HepG2 (cell line): ENCODE measurements at regions not wholly inside any gene's neighbourhood (a gene's known extent, or its start where the extent isn't known, plus 50 kb on each side); places are given as distances from the start of the nearest gene placed in this dataset.
A peak's percentile ranks its signal among the peaks of the same experiment; 100 is the strongest.

ENCODE experiments used
- ATAC-seq: fragments of 200-7000 bp; cut with Tn5 transposase; 3 replicates; pipeline ENCODE4 v1.9.1; 2020; ENCODE audit warnings: mild to moderate bottlenecking, moderate library complexity
- BruUV-seq: library from RNA; stranded (reverse); fragments of 400-500 nt; replicated peaks from 2 replicates; lab custom pipeline; 2021; lab: Mats Ljungman, UMichigan
- CTCF ChIA-PET: fragments of 300-600 bp; formaldehyde crosslinking; extraction: SDS; loops from one replicate; lab custom pipeline; 2021; ENCODE audit warnings: low total read pairs, inconsistent platforms, low intra/inter-chr PET ratio; lab: Yijun Ruan, JAX
- POLR2A ChIA-PET: fragments of 350-600 bp; sonication (Branson Sonifier 250); formaldehyde crosslinking; loops from one replicate; lab custom pipeline; 2020; ENCODE audit warnings: antibody characterized with exemption, inconsistent platforms; lab: Yijun Ruan, JAX
- DNase-seq: peaks from one replicate; pipeline ENCODE4 v3.0.0-alpha.2; 2015; ENCODE audit warnings: low spot score
- FAIRE-seq: peaks from 3 replicates; lab custom pipeline; 2011; peaks lifted over from hg19 to GRCh38; lab: Jason Lieb, UNC
- H2AFZ ChIP-seq: one replicate; pipeline ENCODE4 v1.6.1; 2011; ENCODE audit warnings: low read length, inconsistent platforms
- H3K27ac ChIP-seq: fragments of 300-600 bp; 3 replicates; pipeline ENCODE4 v1.8.0; 2011; ENCODE audit warnings: mixed run types, mild to moderate bottlenecking, mixed read lengths, low read length, inconsistent platforms; ENCODE audit not compliant: insufficient read depth; ENCODE audit errors: extremely low read length
- H3K27me3 ChIP-seq, 2 experiments: fragments of 200-600 bp in 1 of 2; 2 replicates in 1 of 2; 3 replicates in 1 of 2; pipeline versions ENCODE4 v1.6.0 to v1.8.0; 2011; ENCODE audit warnings: low read length in 2 of 2, mild to moderate bottlenecking in 2 of 2, moderate library complexity in 2 of 2, inconsistent platforms in 1 of 2; ENCODE audit not compliant: insufficient read depth in 2 of 2, control insufficient read depth in 1 of 2
- H3K36me3 ChIP-seq, 2 experiments: fragments of 200-600 bp in 1 of 2; replicated peaks in 1 of 2; 2 replicates in 1 of 2; 3 replicates in 1 of 2; pipeline versions ENCODE4 v1.5.1 to v1.8.0; 2011; ENCODE audit warnings: low read length in 2 of 2, inconsistent platforms in 1 of 2; ENCODE audit not compliant: insufficient read depth in 2 of 2, control insufficient read depth in 1 of 2
- H3K4me1 ChIP-seq: 2 replicates; pipeline ENCODE4 v1.5.1; 2012; ENCODE audit warnings: low read length, inconsistent platforms; ENCODE audit not compliant: insufficient read depth
- H3K4me2 ChIP-seq: 2 replicates; pipeline ENCODE4 v1.6.0; 2011; ENCODE audit warnings: low read depth, low read length, inconsistent platforms
- H3K4me3 ChIP-seq, 3 experiments: fragments of 200-600 bp in 1 of 3; sonication (generic), shearing (Covaris generic) in 1 of 3; replicated peaks in 1 of 3; 2 replicates each; pipeline ENCODE4 v1.5.1; 2011 to 2016; ENCODE audit warnings: low read length in 3 of 3, inconsistent platforms in 2 of 3, low read depth in 2 of 3, mild to moderate bottlenecking in 2 of 3, control low read depth in 1 of 3, mixed read lengths in 1 of 3; ENCODE audit not compliant: insufficient read depth in 1 of 3
- H3K79me2 ChIP-seq: one replicate; pipeline ENCODE4 v1.6.1; 2011; ENCODE audit warnings: low read length, inconsistent platforms; ENCODE audit not compliant: insufficient read depth
- H3K9ac ChIP-seq: 2 replicates; pipeline ENCODE4 v1.6.0; 2011; ENCODE audit warnings: mild to moderate bottlenecking, low read depth, low read length, inconsistent platforms; ENCODE audit not compliant: insufficient read depth
- H3K9me3 ChIP-seq: 2 replicates; pipeline ENCODE4 v1.5.1; 2012; ENCODE audit warnings: mild to moderate bottlenecking, low read length
- H4K20me1 ChIP-seq: 2 replicates; pipeline ENCODE4 v1.6.0; 2011; ENCODE audit warnings: inconsistent platforms, mild to moderate bottlenecking, low read length, moderate library complexity; ENCODE audit not compliant: insufficient read depth
- E2F5 ChIP-seq: sonication (generic); formaldehyde crosslinking; conservative IDR thresholded peaks from 2 replicates; pipeline ENCODE4 v1.4.0; 2020; ENCODE audit warnings: missing genetic modification reagents
- GTF2F1 ChIP-seq: fragments of 150-350 bp; IDR thresholded peaks from 2 replicates; pipeline ENCODE4 v1.6.1; 2014; ENCODE audit warnings: low read length
- LCORL ChIP-seq, 2 experiments: fragments of 450-650 bp in 1 of 2; sonication (generic) in 1 of 2; formaldehyde crosslinking in 1 of 2; IDR thresholded peaks; 2 replicates each; pipeline versions ENCODE4 v1.5.0 to v1.6.1; 2017 to 2020; ENCODE audit warnings: antibody characterized with exemption in 1 of 2, missing genetic modification reagents in 1 of 2
- PBX3 ChIP-seq: sonication (generic); formaldehyde crosslinking; IDR thresholded peaks from 2 replicates; pipeline ENCODE4 v1.8.1; 2023; ENCODE audit warnings: missing genetic modification reagents, inconsistent platforms, borderline replicate concordance
- RELA ChIP-seq: sonication (generic); formaldehyde crosslinking; IDR thresholded peaks from 2 replicates; pipeline ENCODE4 v1.4.0; 2020; ENCODE audit warnings: missing genetic modification reagents
- ZNF446 ChIP-seq: sonication (generic); formaldehyde crosslinking; IDR thresholded peaks from 2 replicates; pipeline ENCODE4 v1.5.0; 2020; ENCODE audit warnings: mild to moderate bottlenecking, missing genetic modification reagents
- WGBS: methylation state at CpG from one replicate; pipeline ENCODE4 v1.1.6; 2017; ENCODE audit warnings: low lambda C conversion rate; 5-methylcytosine and 5-hydroxymethylcytosine counted together
- in situ Hi-C: cut with HindIII; loops from 2 replicates; pipeline ENCODE4 v1.10.0; 2017; ENCODE audit warnings: low pct_unique_long_range_greater_than_20kb; ENCODE audit not compliant: extremely low pct_ligation_motif_present
- intact Hi-C: fragments of 100-400 bp; cut with micrococcal nuclease; formaldehyde crosslinking; loops from one replicate; pipeline ENCODE4 v1.10.0; 2022; ENCODE audit not compliant: unreplicated experiment

GRCh38 chr9:87813119-87813463 lies 69.6 kb upstream of the SPATA31E1 start:
- no peak for DNase-seq
- Histone ChIP-seq H3K79me2 (no peaks in the 10 kb centered on the region), H3K36me3 (no peaks in the 10 kb centered on the region), H3K9me3 (peaks cover 3% of the 10 kb centered on the region; the same call in 1 of the 2 replicates), H3K27me3 (no peaks in the 10 kb centered on the region; a peak in 1 of 5 replicates), H3K4me3 (no peak overlapping the region), H3K9ac (no peak overlapping the region), H4K20me1 (no peaks in the 10 kb centered on the region), H3K4me2 (no peak overlapping the region), H3K27ac (no peak overlapping the region), H3K4me1 (no peaks in the 10 kb centered on the region), H2AFZ (no peak overlapping the region)
- TF ChIP-seq PBX3 (CRISPR knock-in tag) (no peak), E2F5 (CRISPR knock-in tag) (no peak), ZNF446 (no peak)
- WGBS: 0% methylated on average over 5 of the region's 7 CpGs
- ATAC-seq: peak; percentile 28; the same call in 2 of the 3 replicates
- in situ Hi-C loops: loop anchor here (5.0 kb wide), 1 partner anchor 136 kb away; no protein-coding TSS in a partner anchor
- no TSS peak for BruUV-seq
- FAIRE-seq: no peak
- intact Hi-C loops: loop anchor here (1.0 kb wide), 2 partner anchors 129 to 135 kb away; no protein-coding TSS in a partner anchor
- ChIA-PET CTCF (interaction anchor here (1.1 to 3.2 kb wide), 3 partner anchors 87 to 133 kb away, joined by 3 to 25 read pairs (median 23); partner anchors contain the start of gene CTSL), POLR2A (no interaction called here)

GRCh38 chr9:87816036-87816435 lies 66.6 kb upstream of the SPATA31E1 start:
- FAIRE-seq (no peak), ATAC-seq (no peak)
- Histone ChIP-seq H4K20me1 (no peaks in the 10 kb centered on the region), H3K79me2 (no peaks in the 10 kb centered on the region), H3K27ac (no peak overlapping the region), H3K4me1 (no peaks in the 10 kb centered on the region), H3K9ac (no peak overlapping the region), H3K27me3 (peaks cover 0 to 3% of the 10 kb centered on the region in 2 experiments; a peak in 1 of 5 replicates), H3K36me3 (no peaks in the 10 kb centered on the region), H2AFZ (no peak overlapping the region), H3K4me2 (no peak overlapping the region)
- intact Hi-C loops (no loop called here), in situ Hi-C loops (no loop called here)
- CTCF ChIA-PET: no interaction called here
- POLR2A ChIA-PET: no interaction called here
- WGBS: 3% methylated on average over 2 of the region's 2 CpGs
- no TSS peak for BruUV-seq
- TF ChIP-seq LCORL (IDR thresholded peaks at IDR 0.05): peak; percentile 100
- no peak for TF ChIP-seq LCORL (CRISPR knock-in tag; IDR thresholded peaks at IDR 0.05)
- peak; percentile 67; the same call in 1 of the 2 replicates for TF ChIP-seq GTF2F1
- no peak for TF ChIP-seq RELA (CRISPR knock-in tag)
- TF ChIP-seq, all 625 proteins: peak for 2
- H3K4me3 ChIP-seq: no peak overlapping the region
- no peaks in the 10 kb centered on the region for H3K9me3 ChIP-seq
- no peak for DNase-seq
